ENCODE measurements at regions not wholly inside any gene's neighbourhood (a gene's known extent, or its start where the extent isn't known, plus 50 kb on each side); places are given as distances from the start of the nearest gene placed in this dataset.

DNA sequence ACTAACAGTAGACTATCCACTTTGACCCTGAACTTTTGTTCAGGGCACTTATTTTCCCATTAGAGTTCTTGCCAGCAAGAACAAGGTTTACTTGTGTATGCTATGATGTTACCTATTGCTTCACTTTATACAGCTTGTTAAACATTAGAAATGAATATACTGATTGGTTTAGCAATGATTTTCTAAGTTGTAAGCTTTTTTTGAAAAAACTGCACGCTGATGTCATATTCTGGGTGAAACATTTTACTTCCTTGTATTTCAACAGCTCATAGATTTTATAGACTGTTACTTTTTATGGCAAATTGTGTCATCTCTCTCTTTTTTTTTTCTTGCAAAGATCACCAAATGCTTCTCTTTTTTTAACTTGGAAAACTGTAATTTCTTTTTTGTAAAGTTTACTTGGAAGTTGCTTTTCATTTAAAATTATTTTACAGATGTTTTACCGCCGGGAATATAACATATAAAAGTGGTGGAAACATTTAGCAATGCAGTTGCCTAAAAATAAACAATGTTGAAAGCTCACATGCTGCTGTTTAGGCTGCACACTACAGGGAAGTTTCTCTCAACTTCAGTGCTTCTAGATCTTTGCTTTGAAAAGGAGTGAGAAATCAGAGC is 215.3 kb upstream of the NFIA start:
- Histone ChIP-seq H2AK5ac (ENCODE audit: low read depth, low read length) (no peak overlapping the region), H3K79me2 (ENCODE audit: control insufficient read depth in 1 of 2, insufficient read depth in 2 of 2, low read length in 2 of 2) (no peaks in the 10 kb centered on the region), H2BK5ac (ENCODE audit: low read depth, low read length) (no peak overlapping the region), H3K23me2 (ENCODE audit: low read depth, low read length) (no peaks in the 10 kb centered on the region; the same call in 1 of the 2 replicates), H3K27me3 (replicated peaks in 1 of 4; ENCODE audit: control insufficient read depth in 3 of 4, extremely low read depth in 1 of 4, insufficient read depth in 3 of 4, low read length in 3 of 4) (peaks cover 0 to 1% (median 0%) of the 10 kb centered on the region in 4 experiments; a peak in 1 of 7 replicates), H3K4me1 (replicated peaks in 1 of 4; ENCODE audit: control insufficient read depth in 3 of 4, insufficient read depth in 4 of 4, low read length in 3 of 4) (peaks cover 1 to 13% (median 8%) of the 10 kb centered on the region in 4 experiments), H4K91ac (replicated peaks; ENCODE audit: insufficient read length, low read length) (no peak overlapping the region), H2AFZ (ENCODE audit: low read length) (no peak overlapping the region), H3K36me3 (ENCODE audit: control insufficient read depth in 2 of 4, insufficient read depth in 4 of 4, low read length in 3 of 4) (no peaks in the 10 kb centered on the region), H3K18ac (ENCODE audit: extremely low read depth, low read length) (no peak overlapping the region), H3K79me1 (ENCODE audit: low read depth, low read length) (no peaks in the 10 kb centered on the region), H3K4me2 (ENCODE audit: insufficient read depth in 1 of 2, low read depth in 2 of 2, low read length in 2 of 2) (no peak overlapping the region), H3K14ac (ENCODE audit: insufficient read length) (no peak overlapping the region), H3K27ac (ENCODE audit: low read depth, low read length) (no peak overlapping the region), H2BK12ac (ENCODE audit: low read depth, low read length) (no peak overlapping the region), H3K9ac (replicated peaks in 1 of 4; ENCODE audit: extremely low read depth in 1 of 4, low read depth in 3 of 4, low read length in 3 of 4) (no peak overlapping the region), H2BK120ac (replicated peaks; ENCODE audit: low read depth, low read length) (no peak overlapping the region), H2BK15ac (ENCODE audit: low read length) (no peak overlapping the region), H3K56ac (replicated peaks; ENCODE audit: insufficient read length, low read depth, low read length) (no peak overlapping the region), H2BK20ac (ENCODE audit: low read length) (no peak overlapping the region), H4K20me1 (replicated peaks in 1 of 2; ENCODE audit: control insufficient read depth in 1 of 2, insufficient read depth in 2 of 2, low read length in 2 of 2) (no peaks in the 10 kb centered on the region), H3K4ac (replicated peaks; ENCODE audit: insufficient read length, low read depth, low read length) (no peak overlapping the region), H3K4me3 (ENCODE audit: extremely low read depth in 1 of 4, insufficient read depth in 2 of 4, low read depth in 3 of 4, low read length in 4 of 4) (no peak overlapping the region), H4K8ac (ENCODE audit: extremely low read depth, insufficient read depth, low read length) (no peak overlapping the region), H4K5ac (ENCODE audit: insufficient read length, low read depth, low read length) (no peak overlapping the region), H3K9me3 (ENCODE audit: insufficient read depth in 2 of 2, low read depth in 1 of 2, low read length in 1 of 2) (no peaks in the 10 kb centered on the region), H3K23ac (ENCODE audit: insufficient read length) (no peak overlapping the region)
- ChIA-PET CTCF (ENCODE audit: partially characterized antibody) (interaction anchor here (1.4 to 1.6 kb wide), 2 partner anchors 21 to 176 kb away, joined by 4 read pairs; no protein-coding TSS in a partner anchor), POLR2A (ENCODE audit: partially characterized antibody) (interaction anchor here (1.3 kb wide), 1 partner anchor 20 kb away, joined by 4 read pairs; no protein-coding TSS in a partner anchor)
- WGBS, 2 experiments (ENCODE audit: extremely low coverage in 1 of 2, insufficient coverage in 1 of 2, insufficient read length in 1 of 2, insufficient replicate concordance in 2 of 2, low coverage in 1 of 2, low lambda C conversion rate in 2 of 2, missing lambda C conversion rate in 1 of 2) = 89% methylated on average over 3 of the region's 3 CpGs; no CpG with 5 or more reads in 1 of the 2 experiments
- no peak for FAIRE-seq
- DNase-seq (ENCODE audit: low read depth in 1 of 2, low spot score in 2 of 2) = no peak
- TF ChIP-seq TAF7 (optimal IDR thresholded peaks at IDR 0.05; ENCODE audit: borderline replicate concordance, low read depth, low read length) (no peak), YY1 (IDR thresholded peaks at IDR 0.05; ENCODE audit: low read depth, low read length) (no peak), RXRA (IDR thresholded peaks at IDR 0.05; ENCODE audit: insufficient read depth, low read depth, low read length) (no peak), BACH1 (IDR thresholded peaks at IDR 0.05; ENCODE audit: low read length) (no peak), CHD2 (IDR thresholded peaks at IDR 0.05; ENCODE audit: low read length) (no peak), RAD21 (IDR thresholded peaks at IDR 0.05 in 1 of 2, conservative IDR thresholded peaks at IDR 0.05 in 1 of 2; ENCODE audit: low read depth in 2 of 2, low read length in 2 of 2) (no peak), TEAD4 (IDR thresholded peaks at IDR 0.05; ENCODE audit: low read depth, low read length) (no peak), ZNF274 (IDR thresholded peaks at IDR 0.05; ENCODE audit: borderline replicate concordance, extremely low read depth, low read length) (no peak), BCL11A (IDR thresholded peaks at IDR 0.05; ENCODE audit: low read depth in 2 of 2, low read length in 2 of 2) (no peak)
- TF ChIP-seq, protein P1, sequence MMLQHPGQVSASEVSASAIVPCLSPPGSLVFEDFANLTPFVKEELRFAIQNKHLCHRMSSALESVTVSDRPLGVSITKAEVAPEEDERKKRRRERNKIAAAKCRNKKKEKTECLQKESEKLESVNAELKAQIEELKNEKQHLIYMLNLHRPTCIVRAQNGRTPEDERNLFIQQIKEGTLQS (IDR thresholded peaks at IDR 0.05; ENCODE audit: insufficient read depth, low read depth, low read length) = no peak
- TF ChIP-seq, protein P2, sequence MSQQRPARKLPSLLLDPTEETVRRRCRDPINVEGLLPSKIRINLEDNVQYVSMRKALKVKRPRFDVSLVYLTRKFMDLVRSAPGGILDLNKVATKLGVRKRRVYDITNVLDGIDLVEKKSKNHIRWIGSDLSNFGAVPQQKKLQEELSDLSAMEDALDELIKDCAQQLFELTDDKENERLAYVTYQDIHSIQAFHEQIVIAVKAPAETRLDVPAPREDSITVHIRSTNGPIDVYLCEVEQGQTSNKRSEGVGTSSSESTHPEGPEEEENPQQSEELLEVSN (IDR thresholded peaks at IDR 0.05) = no peak
